Ovary (tissue), 3 donors: ENCODE measurements at regions not wholly inside any gene's neighbourhood (a gene's known extent, or its start where the extent isn't known, plus 50 kb on each side); places are given as distances from the start of the nearest gene placed in this dataset.

Experiments used
- CTCF ChIP-seq, 3 donors: fragments of 450-650 bp in 2 of 3; fragments of 200-600 bp in 1 of 3; IDR thresholded peaks; one replicate each; pipeline versions ENCODE4 v1.5.1 to v1.8.0; 2016 to 2022; ENCODE audit warnings: antibody characterized with exemption in 3 of 3, mild to moderate bottlenecking in 1 of 3
- POLR2A ChIP-seq: fragments of 450-650 bp; IDR thresholded peaks from one replicate; pipeline ENCODE4 v1.6.1; 2017; ENCODE audit warnings: antibody characterized with exemption, mild to moderate bottlenecking, moderate library complexity
- donor health status: DM: no; HTN: no; CAD: no.

DNA sequence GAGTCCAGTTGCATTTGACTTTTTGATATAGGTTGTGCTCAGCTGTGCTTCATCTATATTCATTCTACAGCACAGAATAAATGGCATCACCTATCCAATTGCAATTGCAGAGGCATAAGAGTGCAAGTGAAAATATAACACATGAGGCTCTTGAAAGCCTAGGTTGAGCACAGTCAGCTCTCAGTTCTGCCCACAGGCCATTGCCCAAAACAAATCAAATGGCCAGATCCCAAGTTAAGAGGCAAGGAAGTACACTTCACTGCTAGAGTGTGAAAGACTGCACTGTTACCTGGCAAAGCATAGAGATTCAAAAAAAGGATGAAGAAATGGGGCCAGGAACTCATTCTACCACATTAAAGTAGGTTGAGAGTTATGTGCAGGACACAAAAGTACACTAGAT, 305.5 kb upstream of the SEMA6A start:
- no peak for TF ChIP-seq CTCF (IDR thresholded peaks at IDR 0.05)
- no peak for TF ChIP-seq POLR2A
